DOHH2 (cell line): ENCODE measurements at regions not wholly inside any gene's neighbourhood (a gene's known extent, or its start where the extent isn't known, plus 50 kb on each side); places are given as distances from the start of the nearest gene placed in this dataset.

Experiments
- EZH2phosphoT487 ChIP-seq: fragments of 200-600 bp; sonication (generic); IDR thresholded peaks from 2 replicates; pipeline ENCODE4 v1.6.1; 2017; ENCODE audit warnings: borderline replicate concordance, mild to moderate bottlenecking, antibody characterized with exemption, low read length, moderate library complexity, mixed read lengths
- TF ChIP-seq, protein P1 (sequence below): fragments of 200-600 bp; sonication (generic); IDR thresholded peaks from one replicate; pipeline ENCODE4 v1.5.1; 2014; ENCODE audit warnings: antibody characterized with exemption, mild to moderate bottlenecking, low read depth, low read length; ENCODE audit not compliant: poor library complexity, severe bottlenecking

DNA sequence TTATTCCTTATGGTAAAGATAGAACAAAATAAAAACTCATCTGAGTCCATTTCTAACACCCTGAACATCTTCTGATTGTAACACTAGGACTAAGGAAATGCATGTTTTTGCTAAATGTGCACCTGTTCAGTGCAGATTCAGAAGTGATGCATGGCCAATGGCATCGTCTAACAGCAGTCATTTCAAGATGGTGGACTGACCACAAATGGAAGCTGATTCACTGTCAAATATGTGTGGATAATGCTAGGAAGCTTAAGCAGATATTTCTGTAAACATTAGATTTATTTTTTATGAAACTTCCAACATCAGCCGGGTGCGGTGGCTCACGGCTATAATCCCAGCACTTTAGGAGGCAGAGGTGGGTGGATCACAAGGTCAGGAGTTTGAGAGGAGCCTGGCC lies 394.8 kb downstream of the SAMD5 start:
- TF ChIP-seq, protein P1, sequence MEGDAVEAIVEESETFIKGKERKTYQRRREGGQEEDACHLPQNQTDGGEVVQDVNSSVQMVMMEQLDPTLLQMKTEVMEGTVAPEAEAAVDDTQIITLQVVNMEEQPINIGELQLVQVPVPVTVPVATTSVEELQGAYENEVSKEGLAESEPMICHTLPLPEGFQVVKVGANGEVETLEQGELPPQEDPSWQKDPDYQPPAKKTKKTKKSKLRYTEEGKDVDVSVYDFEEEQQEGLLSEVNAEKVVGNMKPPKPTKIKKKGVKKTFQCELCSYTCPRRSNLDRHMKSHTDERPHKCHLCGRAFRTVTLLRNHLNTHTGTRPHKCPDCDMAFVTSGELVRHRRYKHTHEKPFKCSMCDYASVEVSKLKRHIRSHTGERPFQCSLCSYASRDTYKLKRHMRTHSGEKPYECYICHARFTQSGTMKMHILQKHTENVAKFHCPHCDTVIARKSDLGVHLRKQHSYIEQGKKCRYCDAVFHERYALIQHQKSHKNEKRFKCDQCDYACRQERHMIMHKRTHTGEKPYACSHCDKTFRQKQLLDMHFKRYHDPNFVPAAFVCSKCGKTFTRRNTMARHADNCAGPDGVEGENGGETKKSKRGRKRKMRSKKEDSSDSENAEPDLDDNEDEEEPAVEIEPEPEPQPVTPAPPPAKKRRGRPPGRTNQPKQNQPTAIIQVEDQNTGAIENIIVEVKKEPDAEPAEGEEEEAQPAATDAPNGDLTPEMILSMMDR = no peak
- no peak for TF ChIP-seq EZH2phosphoT487
